BJ (cell line): ENCODE measurements at regions not wholly inside any gene's neighbourhood (a gene's known extent, or its start where the extent isn't known, plus 50 kb on each side); places are given as distances from the start of the nearest gene placed in this dataset.
"Not testable (repeated sequence)": the region's sequence is repeated elsewhere in the genome, so short reads cannot be mapped to it uniquely, and the experiment has no call there.

Experiments
- CTCF ChIA-PET: fragments of 350-600 bp; formaldehyde crosslinking; extraction: SDS; loops from one replicate; lab custom pipeline; 2021; ENCODE audit warnings: antibody characterized with exemption, inconsistent platforms; lab: Yijun Ruan, JAX
- POLR2A ChIA-PET: fragments of 300-600 bp; sonication (Branson Sonifier 250); formaldehyde crosslinking; extraction: SDS; loops from one replicate; lab custom pipeline; 2021; ENCODE audit warnings: antibody characterized with exemption; lab: Charles Lee
- DNase-seq: peaks from one replicate; pipeline ENCODE4 v3.0.0-alpha.2; 2011; ENCODE audit warnings: low read depth
- H3K27me3 ChIP-seq: 2 replicates; pipeline ENCODE4 v1.6.0; 2011; ENCODE audit warnings: low read length; ENCODE audit not compliant: control insufficient read depth, insufficient read depth
- H3K36me3 ChIP-seq: 2 replicates; pipeline ENCODE4 v1.5.1; 2011; ENCODE audit warnings: low read length; ENCODE audit not compliant: control insufficient read depth, insufficient read depth
- H3K4me3 ChIP-seq: 2 replicates; pipeline ENCODE4 v1.5.1; 2011; ENCODE audit warnings: low read depth, mild to moderate bottlenecking, control low read depth, low read length
- CTCF ChIP-seq: IDR thresholded peaks from 2 replicates; pipeline ENCODE4 v1.5.1; 2011; ENCODE audit warnings: low read depth, mild to moderate bottlenecking, control low read depth, inconsistent platforms, low read length, moderate library complexity; ENCODE audit not compliant: insufficient read depth

DNA sequence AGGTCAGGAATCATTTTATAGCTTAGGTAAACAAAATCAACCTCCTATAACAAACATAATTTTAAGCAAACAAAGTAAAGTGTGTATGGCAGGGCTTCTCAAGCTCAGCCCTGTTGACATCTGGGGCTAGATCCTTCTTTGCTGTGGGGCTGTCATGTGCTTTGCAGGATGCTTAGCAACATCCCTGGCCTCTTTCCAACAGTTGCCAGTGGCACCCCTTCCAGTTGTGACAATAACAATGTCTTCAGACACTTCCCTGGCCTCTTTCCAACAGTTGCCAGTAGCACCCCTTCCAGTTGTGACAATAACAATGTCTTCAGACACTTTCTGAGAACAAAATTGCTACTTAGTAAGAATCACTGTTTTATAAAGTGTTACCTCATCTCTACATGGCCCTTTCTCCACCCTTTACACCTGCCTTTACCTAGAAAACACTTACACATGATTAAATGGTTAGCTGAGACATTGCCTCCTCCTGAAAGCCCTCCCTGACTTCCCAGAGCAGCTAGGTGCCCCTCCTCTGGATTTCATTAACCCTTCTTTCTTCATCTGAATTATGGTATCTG, 194.0 kb upstream of the LMCD1 start:
- no peaks in the 10 kb centered on the region for H3K27me3 ChIP-seq
- DNase-seq: no peak
- POLR2A ChIA-PET: no interaction called here
- CTCF ChIA-PET: no interaction called here
- no peak overlapping the region for H3K4me3 ChIP-seq
- H3K36me3 ChIP-seq: no peaks in the 10 kb centered on the region
- TF ChIP-seq CTCF: no peak

DNA sequence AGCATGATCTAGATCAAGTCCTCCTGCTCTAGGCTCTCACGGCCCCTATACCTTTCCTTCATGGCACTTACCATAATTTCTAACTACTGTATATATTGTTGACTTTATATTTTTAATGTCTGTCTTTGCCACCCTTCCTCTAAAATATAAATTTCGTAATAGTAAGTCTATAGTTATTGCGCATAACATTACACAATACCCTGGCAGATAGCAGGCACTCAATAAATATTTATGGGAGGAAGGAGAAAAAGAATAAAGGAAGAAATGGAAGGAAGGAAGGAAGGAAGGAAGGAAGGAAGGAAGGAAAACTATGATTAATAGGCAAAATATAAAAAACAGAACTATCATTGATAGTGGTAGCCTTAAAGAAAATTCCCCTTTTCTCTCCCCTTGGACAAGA, 190.3 kb upstream of the LMCD1 start:
- no peak for TF ChIP-seq CTCF
- no peak overlapping the region for H3K4me3 ChIP-seq
- ChIA-PET POLR2A (no interaction called here), CTCF (interaction anchor here (1.1 kb wide), 1 partner anchor 10 kb away, joined by 4 read pairs; no protein-coding TSS in a partner anchor)
- H3K27me3 ChIP-seq: no peaks in the 10 kb centered on the region
- H3K36me3 ChIP-seq: no peaks in the 10 kb centered on the region
- no peak for DNase-seq

DNA sequence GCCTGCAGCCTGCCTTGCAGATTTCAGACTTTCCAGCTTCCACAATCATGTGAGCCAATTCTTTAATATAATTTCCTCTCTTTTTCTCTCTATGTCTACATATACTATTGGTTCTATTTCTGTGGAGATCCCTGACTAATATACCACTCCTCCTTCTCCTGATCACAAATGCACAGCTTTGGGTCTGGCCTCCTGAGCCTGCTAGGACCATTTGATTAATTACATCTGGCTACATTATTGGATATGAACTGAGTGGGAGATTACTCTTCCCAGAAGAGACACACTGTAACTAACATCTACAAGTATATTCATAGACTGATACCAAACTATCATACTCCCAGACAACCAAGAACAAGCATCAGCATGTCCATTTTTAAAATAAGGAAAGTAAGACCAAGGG, 188.9 kb upstream of the LMCD1 start:
- no peak for TF ChIP-seq CTCF
- H3K36me3 ChIP-seq: no peaks in the 10 kb centered on the region
- no peak overlapping the region for H3K4me3 ChIP-seq
- ChIA-PET POLR2A (no interaction called here), CTCF (interaction anchor here (1.1 to 2.0 kb wide), 2 partner anchors 11 to 12 kb away, joined by 4 to 5 read pairs; no protein-coding TSS in a partner anchor)
- no peaks in the 10 kb centered on the region for H3K27me3 ChIP-seq
- DNase-seq: no peak

DNA sequence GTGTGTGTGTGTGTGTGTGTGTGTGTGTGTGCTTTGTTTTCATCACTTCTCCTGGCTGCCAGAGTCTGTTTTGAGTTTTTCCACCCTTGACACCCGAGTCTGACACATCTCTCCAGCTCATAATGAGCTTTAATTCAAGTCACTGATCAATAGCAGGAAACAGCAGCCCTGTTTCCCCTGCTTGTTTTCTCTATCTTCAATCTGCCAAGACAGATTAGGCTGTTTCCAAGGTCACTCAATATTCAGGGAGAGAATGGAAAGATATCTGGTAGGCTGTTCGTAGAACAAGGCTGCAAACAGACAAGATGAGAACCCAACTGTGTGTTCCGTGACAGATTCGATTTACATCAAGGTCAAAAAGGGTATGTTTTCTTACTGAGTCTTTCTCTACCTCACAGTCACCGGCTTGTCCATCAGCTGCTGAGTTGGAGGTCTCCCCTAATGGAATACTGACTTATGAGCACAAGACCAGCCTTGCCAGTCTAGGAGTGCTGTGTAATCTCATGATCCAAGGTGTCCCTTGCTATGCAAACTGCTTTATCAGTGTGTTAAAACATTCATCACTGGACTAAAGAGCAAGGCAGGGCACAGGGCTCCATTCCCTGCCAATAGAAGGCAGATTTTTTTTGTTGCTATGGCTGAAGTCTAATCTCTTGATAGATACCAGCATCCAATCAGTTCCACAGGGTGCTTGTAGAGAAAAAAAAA, 187.9 kb upstream of the LMCD1 start:
- ChIA-PET CTCF (interaction anchor here (2.0 kb wide), 1 partner anchor 11 kb away, joined by 5 read pairs; no protein-coding TSS in a partner anchor), POLR2A (no interaction called here)
- Histone ChIP-seq H3K27me3 (no peaks in the 10 kb centered on the region), H3K36me3 (no peaks in the 10 kb centered on the region), H3K4me3 (no peak overlapping the region)
- TF ChIP-seq CTCF: no peak
- DNase-seq: no peak

DNA sequence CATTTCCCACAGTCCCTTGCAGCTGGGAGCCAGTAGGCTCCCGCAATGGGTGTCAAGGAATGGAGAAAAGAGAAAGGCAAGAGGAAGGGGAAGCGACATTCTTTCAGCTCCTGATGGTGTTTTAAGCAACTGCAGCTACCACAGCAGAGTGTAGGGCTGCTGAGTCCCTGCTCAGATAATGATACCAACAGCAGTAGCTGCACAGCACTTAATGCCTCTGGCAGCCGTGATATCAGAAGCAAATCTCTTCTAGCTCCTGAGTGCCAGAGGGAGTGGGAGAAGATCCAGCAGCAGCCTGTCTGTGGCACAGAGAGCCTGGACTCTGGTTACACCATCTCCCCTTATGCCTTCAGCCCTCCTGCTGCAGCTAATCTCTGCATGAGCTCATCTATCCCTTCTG, 186.1 kb upstream of the LMCD1 start:
- CTCF ChIA-PET: interaction anchor here (1.1 to 1.8 kb wide), 2 partner anchors 11 to 14 kb away, joined by 3 to 12 read pairs; no protein-coding TSS in a partner anchor
- H3K4me3 ChIP-seq, H3K27me3 ChIP-seq, H3K36me3 ChIP-seq, POLR2A ChIA-PET, DNase-seq: not testable (repeated sequence)
